ENCODE measurements at regions not wholly inside any gene's neighbourhood (a gene's known extent, or its start where the extent isn't known, plus 50 kb on each side); places are given as distances from the start of the nearest gene placed in this dataset.

DNA sequence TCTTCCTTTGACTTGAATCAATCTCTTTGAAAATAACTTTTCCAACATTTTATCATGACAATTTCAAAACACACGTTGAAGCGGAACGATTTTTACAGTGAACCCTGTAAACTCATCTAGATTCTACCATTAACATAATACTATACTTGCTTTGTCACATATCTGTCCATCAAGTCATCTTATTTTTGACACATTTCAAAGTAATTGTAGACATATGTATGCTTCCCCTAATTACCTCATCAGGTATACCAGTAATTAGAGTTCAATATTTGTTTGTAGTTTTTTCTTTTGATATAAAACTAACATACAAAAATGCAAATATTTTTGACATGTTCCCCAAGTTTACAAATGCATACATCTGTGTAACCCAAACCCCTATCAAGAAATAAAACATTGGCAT is 140.4 kb downstream of the DACT1 start:
- intact Hi-C loops (cut with micrococcal nuclease), result no loop called here
- H3K4me2 ChIP-seq (replicated peaks; ENCODE audit: extremely low read depth, low read length, poor library complexity, severe bottlenecking), result no peak overlapping the region
- peaks cover 0 to 2% (median 0%) of the 10 kb centered on the region in 3 donors for H3K27me3 Mint-ChIP-seq (ENCODE audit: low read depth in 3 of 3)
- H3K4me1 ChIP-seq (ENCODE audit: control insufficient read depth in 1 of 2, insufficient read depth in 2 of 2, low read length in 2 of 2), result no peaks in the 10 kb centered on the region
- no peak overlapping the region for H3K4me3 Mint-ChIP-seq
- H3K36me3 Mint-ChIP-seq, result no peaks in the 10 kb centered on the region
- no peak for TF ChIP-seq CTCF (IDR thresholded peaks at IDR 0.05)
- no peaks in the 10 kb centered on the region for H3K79me2 ChIP-seq (ENCODE audit: insufficient read depth, low read length)
- H3K27me3 ChIP-seq (ENCODE audit: control insufficient read depth in 2 of 2, insufficient read depth in 2 of 2, low read length in 2 of 2), result no peaks in the 10 kb centered on the region
- H3K4me1 Mint-ChIP-seq, result no peaks in the 10 kb centered on the region
- no peaks in the 10 kb centered on the region for H4K20me1 ChIP-seq (ENCODE audit: insufficient read depth, low read length)
- H3K9me3 ChIP-seq (replicated peaks in 1 of 2; ENCODE audit: control insufficient read depth in 1 of 2, insufficient read depth in 1 of 2, low read length in 2 of 2), result peaks cover 0 to 3% of the 10 kb centered on the region in 2 donors
- H3K9ac ChIP-seq (ENCODE audit: insufficient read depth, low read length, poor library complexity, severe bottlenecking), result no peak overlapping the region
- H2AFZ ChIP-seq (ENCODE audit: insufficient read depth, low read depth, low read length, poor library complexity, severe bottlenecking), result no peak overlapping the region
- H3K9me3 Mint-ChIP-seq, result peaks cover 0 to 13% (median 3%) of the 10 kb centered on the region in 7 donors
- H3K36me3 ChIP-seq (replicated peaks in 1 of 2; ENCODE audit: control insufficient read depth in 1 of 2, insufficient read depth in 2 of 2, low read length in 2 of 2), result no peaks in the 10 kb centered on the region
- no peak for DNase-seq
- no peak overlapping the region for H3K27ac Mint-ChIP-seq
- no peak overlapping the region for H3K27ac ChIP-seq (ENCODE audit: low read depth in 1 of 2, low read length in 2 of 2)
- 100% methylated on average over 1 of the region's 3 CpGs for WGBS (ENCODE audit: insufficient coverage)
- H3K4me3 ChIP-seq (replicated peaks in 1 of 3; ENCODE audit: low read depth in 2 of 3, low read length in 3 of 3), result no peak overlapping the region

GRCh38 chr14:58779376-58779775 is 141.6 kb downstream of the DACT1 start:
- H3K9me3 Mint-ChIP-seq, result peaks cover 0 to 12% (median 3%) of the 10 kb centered on the region in 7 donors
- no peaks in the 10 kb centered on the region for H4K20me1 ChIP-seq (ENCODE audit: insufficient read depth, low read length)
- no peaks in the 10 kb centered on the region for H3K36me3 ChIP-seq (replicated peaks in 1 of 2; ENCODE audit: control insufficient read depth in 1 of 2, insufficient read depth in 2 of 2, low read length in 2 of 2)
- no peak overlapping the region for H3K4me3 Mint-ChIP-seq
- H3K27ac ChIP-seq (ENCODE audit: low read depth in 1 of 2, low read length in 2 of 2), result no peak overlapping the region
- no peak overlapping the region for H3K4me3 ChIP-seq (replicated peaks in 1 of 3; ENCODE audit: low read depth in 2 of 3, low read length in 3 of 3)
- no peaks in the 10 kb centered on the region for H3K4me1 Mint-ChIP-seq
- DNase-seq, result no peak
- no peaks in the 10 kb centered on the region for H3K4me1 ChIP-seq (ENCODE audit: control insufficient read depth in 1 of 2, insufficient read depth in 2 of 2, low read length in 2 of 2)
- WGBS (ENCODE audit: insufficient coverage), result 80% methylated on average over 1 of the region's 2 CpGs
- H3K36me3 Mint-ChIP-seq, result no peaks in the 10 kb centered on the region
- no peaks in the 10 kb centered on the region for H3K27me3 Mint-ChIP-seq (ENCODE audit: low read depth in 3 of 3)
- no peaks in the 10 kb centered on the region for H3K79me2 ChIP-seq (ENCODE audit: insufficient read depth, low read length)
- H3K4me2 ChIP-seq (replicated peaks; ENCODE audit: extremely low read depth, low read length, poor library complexity, severe bottlenecking), result no peak overlapping the region
- intact Hi-C loops (cut with micrococcal nuclease), result no loop called here
- peaks cover 0 to 3% of the 10 kb centered on the region in 2 donors for H3K9me3 ChIP-seq (replicated peaks in 1 of 2; ENCODE audit: control insufficient read depth in 1 of 2, insufficient read depth in 1 of 2, low read length in 2 of 2)
- no peaks in the 10 kb centered on the region for H3K27me3 ChIP-seq (ENCODE audit: control insufficient read depth in 2 of 2, insufficient read depth in 2 of 2, low read length in 2 of 2)
- H3K9ac ChIP-seq (ENCODE audit: insufficient read depth, low read length, poor library complexity, severe bottlenecking), result no peak overlapping the region
- H2AFZ ChIP-seq (ENCODE audit: insufficient read depth, low read depth, low read length, poor library complexity, severe bottlenecking), result no peak overlapping the region
- H3K27ac Mint-ChIP-seq, result no peak overlapping the region
- TF ChIP-seq CTCF (IDR thresholded peaks at IDR 0.05), result no peak

All from CD14-positive monocyte (primary cell).